ENCODE measurements at regions not wholly inside any gene's neighbourhood (a gene's known extent, or its start where the extent isn't known, plus 50 kb on each side); places are given as distances from the start of the nearest gene placed in this dataset.

GRCh38 chr16:52229471-52229870, 317.5 kb downstream of the TOX3 start:
- no peaks in the 10 kb centered on the region for H3K4me1 ChIP-seq
- WGBS, 5 donors: 77 to 85% (median 79%) methylated on average over 3 of the region's 3 CpGs
- H3K4me3 ChIP-seq: no peak overlapping the region
- H3K36me3 ChIP-seq: no peaks in the 10 kb centered on the region
- no peaks in the 10 kb centered on the region for H3K27me3 ChIP-seq (replicated peaks in 1 of 7)
- TF ChIP-seq POLR2AphosphoS5 (IDR thresholded peaks at IDR 0.05) (no peak), POLR2A (IDR thresholded peaks at IDR 0.05) (no peak), CTCF (IDR thresholded peaks at IDR 0.05 in 8 of 11, conservative IDR thresholded peaks at IDR 0.05 in 3 of 11) (no peak)
- peaks cover 0 to 5% (median 0%) of the 10 kb centered on the region in 8 donors for H3K9me3 ChIP-seq
- H3K27ac ChIP-seq: no peak overlapping the region
- intact Hi-C loops (cut with DNase I; ENCODE audit: low total_unique reads): no loop called here
- no peak for DNase-seq

- no peak overlapping the region for H3K27ac ChIP-seq
- no peak for DNase-seq
- peaks cover 0 to 8% (median 0%) of the 10 kb centered on the region in 8 donors for H3K9me3 ChIP-seq
- no peak overlapping the region for H3K4me3 ChIP-seq
- no peaks in the 10 kb centered on the region for H3K27me3 ChIP-seq (replicated peaks in 1 of 7)
- TF ChIP-seq POLR2A (IDR thresholded peaks at IDR 0.05): no peak
- no peak for TF ChIP-seq POLR2AphosphoS5 (IDR thresholded peaks at IDR 0.05)
- no peak for TF ChIP-seq CTCF (IDR thresholded peaks at IDR 0.05 in 8 of 11, conservative IDR thresholded peaks at IDR 0.05 in 3 of 11)
- no peaks in the 10 kb centered on the region for H3K36me3 ChIP-seq
- no peaks in the 10 kb centered on the region for H3K4me1 ChIP-seq
- intact Hi-C loops (cut with DNase I; ENCODE audit: low total_unique reads): no loop called here
- 73 to 84% (median 79%) methylated on average over 3 of the region's 3 CpGs for WGBS, 5 donors
These were observed 319.1 kb downstream of the TOX3 start for GRCh38 chr16:52227851-52228250.

- intact Hi-C loops (cut with DNase I; ENCODE audit: low total_unique reads): no loop called here
- H3K4me1 ChIP-seq: no peaks in the 10 kb centered on the region
These were observed 334.1 kb downstream of the TOX3 start for GRCh38 chr16:52212841-52213240.

GRCh38 chr16:52209227-52209626, 337.7 kb downstream of the TOX3 start:
- Histone ChIP-seq H3K4me3 (no peak overlapping the region), H3K27ac (no peak overlapping the region), H3K9me3 (no peaks in the 10 kb centered on the region), H3K4me1 (no peaks in the 10 kb centered on the region), H3K27me3 (replicated peaks in 1 of 7) (no peaks in the 10 kb centered on the region), H3K36me3 (no peaks in the 10 kb centered on the region)
- TF ChIP-seq POLR2A (IDR thresholded peaks at IDR 0.05): no peak
- TF ChIP-seq POLR2AphosphoS5 (IDR thresholded peaks at IDR 0.05): no peak
- TF ChIP-seq CTCF (IDR thresholded peaks at IDR 0.05 in 8 of 11, conservative IDR thresholded peaks at IDR 0.05 in 3 of 11): no peak
- DNase-seq: no peak
- intact Hi-C loops (cut with DNase I; ENCODE audit: low total_unique reads): no loop called here

More at GRCh38 chr16:52212841-52213240, 334.1 kb downstream of the TOX3 start:
- H3K4me3 ChIP-seq: no peak overlapping the region
- 58 to 85% (median 71%) methylated on average over 4 of the region's 4 CpGs for WGBS, 5 donors
- peaks cover 0 to 18% (median 0%) of the 10 kb centered on the region in 8 donors for H3K9me3 ChIP-seq
- no peaks in the 10 kb centered on the region for H3K36me3 ChIP-seq
- no peak for DNase-seq
- no peak for TF ChIP-seq POLR2A (IDR thresholded peaks at IDR 0.05)
- TF ChIP-seq POLR2AphosphoS5 (IDR thresholded peaks at IDR 0.05): no peak
- TF ChIP-seq CTCF (IDR thresholded peaks at IDR 0.05 in 8 of 11, conservative IDR thresholded peaks at IDR 0.05 in 3 of 11): no peak
- no peak overlapping the region for H3K27ac ChIP-seq
- H3K27me3 ChIP-seq (replicated peaks in 1 of 7): no peaks in the 10 kb centered on the region
